Thoracic aorta (tissue), 2 donors: ENCODE measurements at regions not wholly inside any gene's neighbourhood (a gene's known extent, or its start where the extent isn't known, plus 50 kb on each side); places are given as distances from the start of the nearest gene placed in this dataset.

ENCODE experiments used
- ATAC-seq: fragments of 150-250 bp; one replicate; pipeline ENCODE4 v1.8.0; 2017; ENCODE audit warnings: low read depth; ENCODE audit not compliant: insufficient number of reproducible peaks, low FRiP score
- DNase-seq: peaks from one replicate; pipeline ENCODE4 v3.0.0-alpha.2; 2020; ENCODE audit warnings: low spot score
- H3K27ac ChIP-seq, 2 donors: fragments of 200-600 bp; sonication (generic); 1 replicate in 1 of 2; 2 replicates in 1 of 2; pipeline ENCODE4 v1.5.1; 2016; ENCODE audit warnings: mild to moderate bottlenecking in 2 of 2, moderate library complexity in 2 of 2
- H3K27me3 ChIP-seq: fragments of 200-600 bp; sonication (generic); replicated peaks from 2 replicates; pipeline ENCODE4 v1.6.0; 2016; ENCODE audit warnings: mild to moderate bottlenecking; ENCODE audit not compliant: insufficient read depth
- H3K36me3 ChIP-seq: fragments of 200-600 bp; sonication (generic); one replicate; pipeline ENCODE4 v1.5.1; 2016
- H3K4me1 ChIP-seq, 2 donors: fragments of 200-600 bp; sonication (generic); 1 replicate in 1 of 2; 2 replicates in 1 of 2; pipeline versions ENCODE4 v1.5.1 to v1.6.0; 2016; ENCODE audit warnings: low read depth in 2 of 2, mild to moderate bottlenecking in 1 of 2; ENCODE audit not compliant: control insufficient read depth in 1 of 2
- H3K4me3 ChIP-seq: fragments of 200-600 bp; sonication (generic); 2 replicates; pipeline ENCODE4 v1.5.1; 2016; ENCODE audit warnings: mild to moderate bottlenecking
- H3K9me3 ChIP-seq: fragments of 200-600 bp; sonication (generic); 2 replicates; pipeline ENCODE4 v1.5.1; 2016
- TF ChIP-seq, protein P1 (sequence below): fragments of 200-600 bp; sonication (generic); IDR thresholded peaks from one replicate; pipeline ENCODE4 v1.5.1; 2019; ENCODE audit warnings: antibody characterized with exemption

- DNase-seq (no peak), ATAC-seq (no peak)
- TF ChIP-seq, protein P1, sequence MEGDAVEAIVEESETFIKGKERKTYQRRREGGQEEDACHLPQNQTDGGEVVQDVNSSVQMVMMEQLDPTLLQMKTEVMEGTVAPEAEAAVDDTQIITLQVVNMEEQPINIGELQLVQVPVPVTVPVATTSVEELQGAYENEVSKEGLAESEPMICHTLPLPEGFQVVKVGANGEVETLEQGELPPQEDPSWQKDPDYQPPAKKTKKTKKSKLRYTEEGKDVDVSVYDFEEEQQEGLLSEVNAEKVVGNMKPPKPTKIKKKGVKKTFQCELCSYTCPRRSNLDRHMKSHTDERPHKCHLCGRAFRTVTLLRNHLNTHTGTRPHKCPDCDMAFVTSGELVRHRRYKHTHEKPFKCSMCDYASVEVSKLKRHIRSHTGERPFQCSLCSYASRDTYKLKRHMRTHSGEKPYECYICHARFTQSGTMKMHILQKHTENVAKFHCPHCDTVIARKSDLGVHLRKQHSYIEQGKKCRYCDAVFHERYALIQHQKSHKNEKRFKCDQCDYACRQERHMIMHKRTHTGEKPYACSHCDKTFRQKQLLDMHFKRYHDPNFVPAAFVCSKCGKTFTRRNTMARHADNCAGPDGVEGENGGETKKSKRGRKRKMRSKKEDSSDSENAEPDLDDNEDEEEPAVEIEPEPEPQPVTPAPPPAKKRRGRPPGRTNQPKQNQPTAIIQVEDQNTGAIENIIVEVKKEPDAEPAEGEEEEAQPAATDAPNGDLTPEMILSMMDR = no peak
- Histone ChIP-seq H3K4me1 (no peaks in the 10 kb centered on the region), H3K9me3 (no peaks in the 10 kb centered on the region), H3K4me3 (no peak overlapping the region), H3K27ac (no peak overlapping the region), H3K36me3 (no peaks in the 10 kb centered on the region), H3K27me3 (no peaks in the 10 kb centered on the region)
Measured at GRCh38 chr20:52321396-52321795, 129.8 kb upstream of the ZFP64 start.

DNA sequence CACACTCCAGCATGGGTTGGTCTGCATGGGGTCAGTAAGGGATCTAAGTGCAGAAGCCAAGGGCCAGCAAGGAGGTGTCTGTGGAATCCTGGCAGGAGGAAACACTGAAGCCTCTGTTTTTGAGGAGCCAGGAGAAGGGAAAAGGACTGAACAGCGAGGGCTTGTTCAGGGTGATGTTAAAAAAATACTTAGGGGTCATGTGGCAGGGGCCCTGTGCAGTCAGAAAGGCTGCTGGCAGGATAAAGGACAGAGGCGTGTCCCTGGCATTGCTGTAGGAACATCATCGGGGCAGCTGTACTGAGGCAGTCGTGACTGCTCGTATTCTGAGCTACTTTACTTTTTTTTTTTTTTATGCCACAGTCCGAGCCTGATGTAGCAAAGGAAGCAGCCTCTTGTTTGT, 127.1 kb upstream of the ZFP64 start:
- Histone ChIP-seq H3K36me3 (no peaks in the 10 kb centered on the region), H3K4me3 (no peak overlapping the region), H3K27me3 (no peaks in the 10 kb centered on the region), H3K4me1 (no peaks in the 10 kb centered on the region), H3K9me3 (no peaks in the 10 kb centered on the region), H3K27ac (no peak overlapping the region)
- no peak for DNase-seq
- TF ChIP-seq, protein P1 = no peak
- ATAC-seq = no peak

DNA sequence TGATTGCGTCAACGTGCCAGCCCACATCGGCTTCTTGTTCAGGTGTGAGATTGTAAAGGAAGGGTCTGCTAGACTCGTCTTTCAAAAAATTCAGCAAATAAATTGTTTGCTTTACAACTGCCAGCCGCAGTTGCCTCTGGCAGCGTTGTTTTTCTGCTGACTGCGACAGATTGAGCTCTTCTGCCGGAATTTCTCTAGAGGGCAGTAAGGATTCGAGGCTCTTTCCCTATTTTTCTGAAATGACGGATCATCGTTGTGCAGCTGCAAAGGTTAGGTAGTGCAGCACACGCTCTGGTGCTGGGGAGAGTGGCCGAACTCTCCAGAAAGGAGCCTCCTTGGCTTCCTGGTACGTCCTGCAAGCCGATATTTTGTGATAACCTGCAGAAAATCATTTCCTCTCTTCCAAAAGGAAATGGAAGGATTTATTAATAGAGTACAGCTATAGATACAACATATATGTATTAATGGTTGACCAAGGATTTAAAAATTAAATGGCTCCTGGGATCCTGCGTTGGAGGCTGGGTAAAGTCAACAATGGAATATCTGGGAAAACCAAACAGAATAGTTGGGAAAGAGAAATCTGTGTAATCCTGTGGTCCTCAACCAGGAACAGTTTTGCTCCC, 121.9 kb upstream of the ZFP64 start:
- DNase-seq = no peak
- H3K4me1 ChIP-seq = no peaks in the 10 kb centered on the region
- no peak overlapping the region for H3K4me3 ChIP-seq
- H3K36me3 ChIP-seq = no peaks in the 10 kb centered on the region
- no peaks in the 10 kb centered on the region for H3K9me3 ChIP-seq
- TF ChIP-seq, protein P1 = no peak
- no peaks in the 10 kb centered on the region for H3K27me3 ChIP-seq
- H3K27ac ChIP-seq = no peak overlapping the region
- no peak for ATAC-seq

DNA sequence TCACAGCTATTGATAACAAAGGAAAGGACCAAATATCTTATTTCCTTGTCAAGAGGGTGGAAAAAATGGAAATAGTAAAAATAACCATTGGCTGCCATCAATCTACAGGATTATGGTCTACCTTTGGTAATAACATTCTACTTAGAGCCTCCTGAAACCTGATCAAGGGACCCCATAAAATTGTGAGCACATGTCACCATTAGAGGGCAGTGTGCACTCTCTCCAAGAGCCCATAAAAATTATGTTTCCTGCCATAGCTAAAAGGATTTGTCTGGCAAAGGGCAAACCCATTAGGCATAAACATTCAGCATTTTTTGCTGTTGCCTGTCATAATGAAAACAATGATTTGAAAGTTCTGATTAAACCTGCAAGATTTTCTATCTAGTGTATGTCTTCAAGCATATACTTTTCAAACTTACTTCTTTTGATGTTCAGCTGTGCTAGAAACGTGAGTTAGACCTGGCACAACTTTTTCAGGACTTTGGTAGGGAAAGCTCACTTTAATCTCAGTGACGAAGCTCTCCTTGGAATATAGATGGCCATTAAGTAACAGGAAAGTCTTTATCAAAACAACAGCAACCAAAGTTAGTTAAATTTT, 120.7 kb upstream of the ZFP64 start:
- Histone ChIP-seq H3K9me3 (no peaks in the 10 kb centered on the region), H3K27ac (no peak overlapping the region), H3K4me1 (no peaks in the 10 kb centered on the region), H3K4me3 (no peak overlapping the region), H3K27me3 (no peaks in the 10 kb centered on the region), H3K36me3 (no peaks in the 10 kb centered on the region)
- TF ChIP-seq, protein P1 = no peak
- no peak for ATAC-seq
- no peak for DNase-seq

DNA sequence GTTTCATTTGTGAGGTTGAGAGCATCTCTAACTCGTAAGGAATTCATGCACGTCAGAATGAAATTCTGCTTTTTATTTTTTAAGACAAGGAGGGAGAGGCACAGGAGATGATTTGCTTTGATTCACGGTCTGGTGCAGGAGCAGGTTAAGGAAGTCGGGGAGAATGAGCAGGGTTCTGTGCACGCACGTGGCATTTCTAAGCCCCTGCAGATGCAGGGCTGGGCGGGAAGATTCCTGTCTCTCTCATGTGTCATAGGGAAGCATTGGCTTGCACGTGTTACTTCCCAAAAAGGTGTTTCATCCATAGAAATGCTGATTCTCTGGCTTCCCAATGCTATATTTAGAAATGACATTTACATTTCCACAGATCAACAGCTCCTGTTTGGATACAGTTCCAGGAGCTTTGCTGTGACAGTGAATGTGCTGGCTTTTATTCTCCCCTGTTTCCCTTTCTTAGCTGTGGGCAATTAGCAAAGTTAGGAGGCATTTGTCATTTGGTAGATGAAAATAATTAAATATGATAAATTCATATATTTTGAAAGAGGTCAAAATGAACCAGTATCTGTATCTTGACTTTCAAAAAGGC, 119.7 kb upstream of the ZFP64 start:
- TF ChIP-seq, protein P1 = no peak
- no peak for ATAC-seq
- H3K4me1 ChIP-seq = no peaks in the 10 kb centered on the region
- no peak for DNase-seq
- H3K4me3 ChIP-seq = no peak overlapping the region
- H3K9me3 ChIP-seq = no peaks in the 10 kb centered on the region
- H3K27ac ChIP-seq = no peak overlapping the region
- no peaks in the 10 kb centered on the region for H3K27me3 ChIP-seq
- no peaks in the 10 kb centered on the region for H3K36me3 ChIP-seq
